NCI-H2029 (cell line): ENCODE measurements at regions not wholly inside any gene's neighbourhood (a gene's known extent, or its start where the extent isn't known, plus 50 kb on each side); places are given as distances from the start of the nearest gene placed in this dataset.

Experiments
- DNase-seq: peaks from one replicate; lab custom pipeline; 2025; lab: John Stamatoyannopoulos, UW

- no peak for DNase-seq
Observed at GRCh38 chr6:1118287-1118647, 193.6 kb upstream of the FOXQ1 start.

- DNase-seq: no peak
Observed at GRCh38 chr6:1117530-1118286, 194.2 kb upstream of the FOXQ1 start.

- no peak for DNase-seq
Observed at GRCh38 chr6:1116149-1116548, 195.7 kb upstream of the FOXQ1 start.

GRCh38 chr6:1113916-1114540, 197.9 kb upstream of the FOXQ1 start:
- no peak for DNase-seq

GRCh38 chr6:1111361-1111760, 200.5 kb upstream of the FOXQ1 start:
- DNase-seq: no peak

- DNase-seq: no peak
Observed at GRCh38 chr6:1110941-1111349, 201.0 kb upstream of the FOXQ1 start.

- DNase-seq: no peak
Observed at GRCh38 chr6:1110164-1110563, 201.7 kb upstream of the FOXQ1 start.

- DNase-seq: no peak
Observed at GRCh38 chr6:1109134-1109533, 202.8 kb upstream of the FOXQ1 start.

GRCh38 chr6:1108198-1108597, 203.7 kb upstream of the FOXQ1 start:
- DNase-seq: no peak

- DNase-seq: no peak
Observed at GRCh38 chr6:1107578-1107977, 204.3 kb upstream of the FOXQ1 start.

- DNase-seq: no peak
Observed at GRCh38 chr6:1105833-1106400, 206.0 kb upstream of the FOXQ1 start.

- no peak for DNase-seq
Observed at GRCh38 chr6:1104988-1105670, 206.8 kb upstream of the FOXQ1 start.

- DNase-seq: no peak
Observed at GRCh38 chr6:1103945-1104623, 207.8 kb upstream of the FOXQ1 start.

GRCh38 chr6:1103021-1103420, 208.9 kb upstream of the FOXQ1 start:
- DNase-seq: no peak

GRCh38 chr6:1100269-1100668, 211.6 kb upstream of the FOXQ1 start:
- no peak for DNase-seq

GRCh38 chr6:1099264-1099663, 212.6 kb upstream of the FOXQ1 start:
- no peak for DNase-seq

- no peak for DNase-seq
Observed at GRCh38 chr6:1096967-1097765, 214.7 kb upstream of the FOXQ1 start.

- no peak for DNase-seq
Observed at GRCh38 chr6:1094306-1094705, 217.6 kb upstream of the FOXQ1 start.

GRCh38 chr6:1091900-1092299, 220.0 kb upstream of the FOXQ1 start:
- no peak for DNase-seq

GRCh38 chr6:1089859-1090258, 222.0 kb upstream of the FOXQ1 start:
- no peak for DNase-seq

GRCh38 chr6:1088492-1089001, 223.4 kb upstream of the FOXQ1 start:
- DNase-seq: no peak
